ENCODE measurements at regions not wholly inside any gene's neighbourhood (a gene's known extent, or its start where the extent isn't known, plus 50 kb on each side); places are given as distances from the start of the nearest gene placed in this dataset.

GRCh38 chr11:103688924-103689323 is 347.5 kb upstream of the DDI1 start:
- no peaks in the 10 kb centered on the region for H3K4me1 ChIP-seq (ENCODE audit: control insufficient read depth, insufficient read depth, low read length)
- no peaks in the 10 kb centered on the region for H3K9me3 ChIP-seq (ENCODE audit: control insufficient read depth, low read depth, low read length)
- DNase-seq = no peak
- WGBS (ENCODE audit: insufficient coverage, low lambda C conversion rate) = 100% methylated on average over 2 of the region's 3 CpGs
- no peaks in the 10 kb centered on the region for H3K27me3 ChIP-seq (ENCODE audit: control insufficient read depth, insufficient read depth, low read length)
- H3K27ac ChIP-seq (ENCODE audit: low read length) = no peak overlapping the region
- no peak overlapping the region for H3K4me3 ChIP-seq (ENCODE audit: low read length)
- H3K36me3 ChIP-seq (ENCODE audit: control insufficient read depth, insufficient read depth, low read length) = no peaks in the 10 kb centered on the region

GRCh38 chr11:103690356-103690755 is 346.1 kb upstream of the DDI1 start:
- no peaks in the 10 kb centered on the region for H3K4me1 ChIP-seq (ENCODE audit: control insufficient read depth, insufficient read depth, low read length)
- WGBS (ENCODE audit: insufficient coverage, low lambda C conversion rate) = 82% methylated on average over 1 of the region's 1 CpG
- no peaks in the 10 kb centered on the region for H3K9me3 ChIP-seq (ENCODE audit: control insufficient read depth, low read depth, low read length)
- H3K36me3 ChIP-seq (ENCODE audit: control insufficient read depth, insufficient read depth, low read length) = no peaks in the 10 kb centered on the region
- DNase-seq = no peak
- H3K27me3 ChIP-seq (ENCODE audit: control insufficient read depth, insufficient read depth, low read length) = no peaks in the 10 kb centered on the region
- H3K27ac ChIP-seq (ENCODE audit: low read length) = no peak overlapping the region
- H3K4me3 ChIP-seq (ENCODE audit: low read length) = no peak overlapping the region

GRCh38 chr11:103696123-103696522 is 340.3 kb upstream of the DDI1 start:
- Histone ChIP-seq H3K9me3 (ENCODE audit: control insufficient read depth, low read depth, low read length) (no peaks in the 10 kb centered on the region), H3K4me3 (ENCODE audit: low read length) (no peak overlapping the region), H3K27ac (ENCODE audit: low read length) (no peak overlapping the region), H3K27me3 (ENCODE audit: control insufficient read depth, insufficient read depth, low read length) (no peaks in the 10 kb centered on the region), H3K4me1 (ENCODE audit: control insufficient read depth, insufficient read depth, low read length) (no peaks in the 10 kb centered on the region), H3K36me3 (ENCODE audit: control insufficient read depth, insufficient read depth, low read length) (no peaks in the 10 kb centered on the region)
- DNase-seq = no peak

- no CpG with 5 or more reads among the region's 3 CpGs for WGBS (ENCODE audit: insufficient coverage, low lambda C conversion rate)
- H3K27ac ChIP-seq (ENCODE audit: low read length) = no peak overlapping the region
- no peaks in the 10 kb centered on the region for H3K9me3 ChIP-seq (ENCODE audit: control insufficient read depth, low read depth, low read length)
- H3K36me3 ChIP-seq (ENCODE audit: control insufficient read depth, insufficient read depth, low read length) = no peaks in the 10 kb centered on the region
- no peak overlapping the region for H3K4me3 ChIP-seq (ENCODE audit: low read length)
- H3K4me1 ChIP-seq (ENCODE audit: control insufficient read depth, insufficient read depth, low read length) = no peaks in the 10 kb centered on the region
- DNase-seq = no peak
- no peaks in the 10 kb centered on the region for H3K27me3 ChIP-seq (ENCODE audit: control insufficient read depth, insufficient read depth, low read length)
Observed at GRCh38 chr11:103699216-103699615, 337.2 kb upstream of the DDI1 start.

- DNase-seq = no peak
- Histone ChIP-seq H3K27me3 (ENCODE audit: control insufficient read depth, insufficient read depth, low read length) (no peaks in the 10 kb centered on the region), H3K9me3 (ENCODE audit: control insufficient read depth, low read depth, low read length) (no peaks in the 10 kb centered on the region), H3K27ac (ENCODE audit: low read length) (no peak overlapping the region), H3K4me1 (ENCODE audit: control insufficient read depth, insufficient read depth, low read length) (no peaks in the 10 kb centered on the region), H3K36me3 (ENCODE audit: control insufficient read depth, insufficient read depth, low read length) (no peaks in the 10 kb centered on the region), H3K4me3 (ENCODE audit: low read length) (no peak overlapping the region)
- WGBS (ENCODE audit: insufficient coverage, low lambda C conversion rate) = no CpG with 5 or more reads among the region's 1 CpG
Observed at GRCh38 chr11:103699656-103700055, 336.8 kb upstream of the DDI1 start.

- H3K27ac ChIP-seq (ENCODE audit: low read length) = no peak overlapping the region
- no peaks in the 10 kb centered on the region for H3K27me3 ChIP-seq (ENCODE audit: control insufficient read depth, insufficient read depth, low read length)
- H3K9me3 ChIP-seq (ENCODE audit: control insufficient read depth, low read depth, low read length) = no peaks in the 10 kb centered on the region
- WGBS (ENCODE audit: insufficient coverage, low lambda C conversion rate) = no CpG with 5 or more reads among the region's 1 CpG
- H3K4me1 ChIP-seq (ENCODE audit: control insufficient read depth, insufficient read depth, low read length) = no peaks in the 10 kb centered on the region
- no peaks in the 10 kb centered on the region for H3K36me3 ChIP-seq (ENCODE audit: control insufficient read depth, insufficient read depth, low read length)
- no peak overlapping the region for H3K4me3 ChIP-seq (ENCODE audit: low read length)
- DNase-seq = no peak
Observed at GRCh38 chr11:103700622-103701021, 335.8 kb upstream of the DDI1 start.

- Histone ChIP-seq H3K27ac (ENCODE audit: low read length) (no peak overlapping the region), H3K27me3 (ENCODE audit: control insufficient read depth, insufficient read depth, low read length) (no peaks in the 10 kb centered on the region), H3K9me3 (ENCODE audit: control insufficient read depth, low read depth, low read length) (no peaks in the 10 kb centered on the region), H3K4me3 (ENCODE audit: low read length) (no peak overlapping the region), H3K4me1 (ENCODE audit: control insufficient read depth, insufficient read depth, low read length) (no peaks in the 10 kb centered on the region), H3K36me3 (ENCODE audit: control insufficient read depth, insufficient read depth, low read length) (no peaks in the 10 kb centered on the region)
- WGBS (ENCODE audit: insufficient coverage, low lambda C conversion rate) = no CpG with 5 or more reads among the region's 2 CpGs
- DNase-seq = no peak
Observed at GRCh38 chr11:103703437-103703836, 333.0 kb upstream of the DDI1 start.

- H3K4me1 ChIP-seq (ENCODE audit: control insufficient read depth, insufficient read depth, low read length) = no peaks in the 10 kb centered on the region
- H3K27ac ChIP-seq (ENCODE audit: low read length) = no peak overlapping the region
- no peaks in the 10 kb centered on the region for H3K9me3 ChIP-seq (ENCODE audit: control insufficient read depth, low read depth, low read length)
- no peaks in the 10 kb centered on the region for H3K27me3 ChIP-seq (ENCODE audit: control insufficient read depth, insufficient read depth, low read length)
- H3K36me3 ChIP-seq (ENCODE audit: control insufficient read depth, insufficient read depth, low read length) = no peaks in the 10 kb centered on the region
- H3K4me3 ChIP-seq (ENCODE audit: low read length) = no peak overlapping the region
- WGBS (ENCODE audit: insufficient coverage, low lambda C conversion rate) = no CpG with 5 or more reads among the region's 6 CpGs
- DNase-seq = no peak
Observed at GRCh38 chr11:103703954-103704353, 332.5 kb upstream of the DDI1 start.

- Histone ChIP-seq H3K36me3 (ENCODE audit: control insufficient read depth, insufficient read depth, low read length) (no peaks in the 10 kb centered on the region), H3K4me1 (ENCODE audit: control insufficient read depth, insufficient read depth, low read length) (no peaks in the 10 kb centered on the region), H3K27ac (ENCODE audit: low read length) (no peak overlapping the region), H3K27me3 (ENCODE audit: control insufficient read depth, insufficient read depth, low read length) (no peaks in the 10 kb centered on the region), H3K4me3 (ENCODE audit: low read length) (no peak overlapping the region), H3K9me3 (ENCODE audit: control insufficient read depth, low read depth, low read length) (no peaks in the 10 kb centered on the region)
- 100% methylated on average over 1 of the region's 2 CpGs for WGBS (ENCODE audit: insufficient coverage, low lambda C conversion rate)
- DNase-seq = no peak
Observed at GRCh38 chr11:103705642-103706041, 330.8 kb upstream of the DDI1 start.

GRCh38 chr11:103709371-103709770 is 327.1 kb upstream of the DDI1 start:
- Histone ChIP-seq H3K36me3 (ENCODE audit: control insufficient read depth, insufficient read depth, low read length) (no peaks in the 10 kb centered on the region), H3K4me1 (ENCODE audit: control insufficient read depth, insufficient read depth, low read length) (no peaks in the 10 kb centered on the region)
- WGBS (ENCODE audit: insufficient coverage, low lambda C conversion rate) = 0% methylated on average over 1 of the region's 2 CpGs

GRCh38 chr11:103714246-103714645 is 322.2 kb upstream of the DDI1 start:
- Histone ChIP-seq H3K36me3 (ENCODE audit: control insufficient read depth, insufficient read depth, low read length) (no peaks in the 10 kb centered on the region), H3K27me3 (ENCODE audit: control insufficient read depth, insufficient read depth, low read length) (no peaks in the 10 kb centered on the region), H3K4me1 (ENCODE audit: control insufficient read depth, insufficient read depth, low read length) (no peaks in the 10 kb centered on the region), H3K4me3 (ENCODE audit: low read length) (no peak overlapping the region), H3K27ac (ENCODE audit: low read length) (no peak overlapping the region), H3K9me3 (ENCODE audit: control insufficient read depth, low read depth, low read length) (no peaks in the 10 kb centered on the region)
- no peak for DNase-seq

More at GRCh38 chr11:103709371-103709770, 327.1 kb upstream of the DDI1 start:
- no peak for DNase-seq
- Histone ChIP-seq H3K27ac (ENCODE audit: low read length) (no peak overlapping the region), H3K27me3 (ENCODE audit: control insufficient read depth, insufficient read depth, low read length) (no peaks in the 10 kb centered on the region), H3K9me3 (ENCODE audit: control insufficient read depth, low read depth, low read length) (no peaks in the 10 kb centered on the region), H3K4me3 (ENCODE audit: low read length) (no peak overlapping the region)

Data from large intestine (tissue), 3 donors.